HepG2 (cell line): ENCODE measurements at regions not wholly inside any gene's neighbourhood (a gene's known extent, or its start where the extent isn't known, plus 50 kb on each side); places are given as distances from the start of the nearest gene placed in this dataset.

ENCODE experiments used
- ATAC-seq: fragments of 200-7000 bp; cut with Tn5 transposase; 3 replicates; pipeline ENCODE4 v1.9.1; 2020; ENCODE audit warnings: mild to moderate bottlenecking, moderate library complexity
- BruUV-seq: library from RNA; stranded (reverse); fragments of 400-500 nt; replicated peaks from 2 replicates; lab custom pipeline; 2021; lab: Mats Ljungman, UMichigan
- CTCF ChIA-PET: fragments of 300-600 bp; formaldehyde crosslinking; extraction: SDS; loops from one replicate; lab custom pipeline; 2021; ENCODE audit warnings: low total read pairs, inconsistent platforms, low intra/inter-chr PET ratio; lab: Yijun Ruan, JAX
- POLR2A ChIA-PET: fragments of 350-600 bp; sonication (Branson Sonifier 250); formaldehyde crosslinking; loops from one replicate; lab custom pipeline; 2020; ENCODE audit warnings: antibody characterized with exemption, inconsistent platforms; lab: Yijun Ruan, JAX
- DNase-seq: peaks from one replicate; pipeline ENCODE4 v3.0.0-alpha.2; 2015; ENCODE audit warnings: low spot score
- FAIRE-seq: peaks from 3 replicates; lab custom pipeline; 2011; peaks lifted over from hg19 to GRCh38; lab: Jason Lieb, UNC
- H2AFZ ChIP-seq: one replicate; pipeline ENCODE4 v1.6.1; 2011; ENCODE audit warnings: low read length, inconsistent platforms
- H3K27ac ChIP-seq: fragments of 300-600 bp; 3 replicates; pipeline ENCODE4 v1.8.0; 2011; ENCODE audit warnings: mixed run types, mild to moderate bottlenecking, mixed read lengths, low read length, inconsistent platforms; ENCODE audit not compliant: insufficient read depth; ENCODE audit errors: extremely low read length
- H3K27me3 ChIP-seq, 2 experiments: fragments of 200-600 bp in 1 of 2; 2 replicates in 1 of 2; 3 replicates in 1 of 2; pipeline versions ENCODE4 v1.6.0 to v1.8.0; 2011; ENCODE audit warnings: low read length in 2 of 2, mild to moderate bottlenecking in 2 of 2, moderate library complexity in 2 of 2, inconsistent platforms in 1 of 2; ENCODE audit not compliant: insufficient read depth in 2 of 2, control insufficient read depth in 1 of 2
- H3K36me3 ChIP-seq, 2 experiments: fragments of 200-600 bp in 1 of 2; replicated peaks in 1 of 2; 2 replicates in 1 of 2; 3 replicates in 1 of 2; pipeline versions ENCODE4 v1.5.1 to v1.8.0; 2011; ENCODE audit warnings: low read length in 2 of 2, inconsistent platforms in 1 of 2; ENCODE audit not compliant: insufficient read depth in 2 of 2, control insufficient read depth in 1 of 2
- H3K4me1 ChIP-seq: 2 replicates; pipeline ENCODE4 v1.5.1; 2012; ENCODE audit warnings: low read length, inconsistent platforms; ENCODE audit not compliant: insufficient read depth
- H3K4me2 ChIP-seq: 2 replicates; pipeline ENCODE4 v1.6.0; 2011; ENCODE audit warnings: low read depth, low read length, inconsistent platforms
- H3K4me3 ChIP-seq, 3 experiments: fragments of 200-600 bp in 1 of 3; sonication (generic), shearing (Covaris generic) in 1 of 3; replicated peaks in 1 of 3; 2 replicates each; pipeline ENCODE4 v1.5.1; 2011 to 2016; ENCODE audit warnings: low read length in 3 of 3, inconsistent platforms in 2 of 3, low read depth in 2 of 3, mild to moderate bottlenecking in 2 of 3, control low read depth in 1 of 3, mixed read lengths in 1 of 3; ENCODE audit not compliant: insufficient read depth in 1 of 3
- H3K79me2 ChIP-seq: one replicate; pipeline ENCODE4 v1.6.1; 2011; ENCODE audit warnings: low read length, inconsistent platforms; ENCODE audit not compliant: insufficient read depth
- H3K9ac ChIP-seq: 2 replicates; pipeline ENCODE4 v1.6.0; 2011; ENCODE audit warnings: mild to moderate bottlenecking, low read depth, low read length, inconsistent platforms; ENCODE audit not compliant: insufficient read depth
- H3K9me3 ChIP-seq: 2 replicates; pipeline ENCODE4 v1.5.1; 2012; ENCODE audit warnings: mild to moderate bottlenecking, low read length
- H4K20me1 ChIP-seq: 2 replicates; pipeline ENCODE4 v1.6.0; 2011; ENCODE audit warnings: inconsistent platforms, mild to moderate bottlenecking, low read length, moderate library complexity; ENCODE audit not compliant: insufficient read depth
- REST ChIP-seq, 2 experiments: IDR thresholded peaks; 2 replicates each; pipeline ENCODE4 v1.6.1; 2011 to 2012; ENCODE audit warnings: low read length in 2 of 2, borderline replicate concordance in 1 of 2, low read depth in 1 of 2, mild to moderate bottlenecking in 1 of 2, moderate library complexity in 1 of 2
- ZBTB26 ChIP-seq: IDR thresholded peaks from 2 replicates; pipeline ENCODE4 v1.6.1; 2016; ENCODE audit warnings: missing compliant biosample characterization, missing genetic modification reagents, borderline replicate concordance
- WGBS: methylation state at CpG from one replicate; pipeline ENCODE4 v1.1.6; 2017; ENCODE audit warnings: low lambda C conversion rate; 5-methylcytosine and 5-hydroxymethylcytosine counted together
- in situ Hi-C: cut with HindIII; loops from 2 replicates; pipeline ENCODE4 v1.10.0; 2017; ENCODE audit warnings: low pct_unique_long_range_greater_than_20kb; ENCODE audit not compliant: extremely low pct_ligation_motif_present
- intact Hi-C: fragments of 100-400 bp; cut with micrococcal nuclease; formaldehyde crosslinking; loops from one replicate; pipeline ENCODE4 v1.10.0; 2022; ENCODE audit not compliant: unreplicated experiment
- TF ChIP-seq, protein P1 (sequence below): sonication (generic); formaldehyde crosslinking; IDR thresholded peaks from 2 replicates; pipeline ENCODE4 v1.5.1; 2020; ENCODE audit warnings: missing genetic modification reagents, mild to moderate bottlenecking, borderline replicate concordance
- TF ChIP-seq, protein P2 (sequence below): sonication (generic); formaldehyde crosslinking; IDR thresholded peaks from 2 replicates; pipeline ENCODE4 v1.4.0; 2020; ENCODE audit warnings: missing genetic modification reagents

DNA sequence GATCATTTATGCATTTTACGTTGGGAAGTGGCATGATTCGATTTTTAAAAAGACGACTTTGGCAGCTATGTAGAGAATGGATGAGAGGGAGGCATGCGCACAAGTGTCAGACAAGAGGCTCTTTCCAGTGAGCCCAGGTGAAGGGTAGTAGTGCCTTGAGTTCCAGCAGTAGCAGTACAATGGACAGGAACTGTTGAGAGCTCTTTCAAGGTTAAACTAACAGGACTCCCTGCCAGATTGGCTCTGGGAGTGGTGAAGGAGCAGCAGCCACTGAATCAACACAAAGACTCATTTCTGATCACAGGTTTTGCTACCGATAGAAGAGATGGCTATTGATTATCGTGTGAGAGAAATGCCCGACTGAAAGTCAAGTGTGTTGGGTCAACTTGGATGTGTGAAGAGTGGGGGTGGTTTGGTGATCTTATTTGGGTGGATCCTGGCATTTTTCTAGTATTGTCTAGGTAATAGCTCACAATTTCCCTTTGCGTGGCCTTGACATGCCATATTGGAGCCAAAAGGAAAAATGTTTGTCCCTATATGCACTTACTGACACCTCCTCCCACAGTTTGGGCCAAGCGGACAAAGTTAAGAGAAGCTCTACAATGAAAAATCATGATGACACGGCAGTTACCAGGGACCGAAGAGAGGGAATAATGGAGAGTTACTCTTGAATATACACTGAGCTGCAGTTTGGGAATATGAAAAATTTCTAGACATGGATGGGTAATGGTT is 81.6 kb upstream of the MDFIC2 start:
- WGBS = 32% methylated on average over 11 of the region's 11 CpGs
- no peak for FAIRE-seq
- H3K4me1 ChIP-seq = no peaks in the 10 kb centered on the region
- H2AFZ ChIP-seq = no peak overlapping the region
- H3K9ac ChIP-seq = no peak overlapping the region
- H3K4me2 ChIP-seq = no peak overlapping the region
- H3K79me2 ChIP-seq = no peaks in the 10 kb centered on the region
- no peak for TF ChIP-seq REST (IDR thresholded peaks at IDR 0.05; ENCODE audit: borderline replicate concordance in 1 of 2, low read depth in 1 of 2, low read length in 2 of 2)
- no peak for TF ChIP-seq ZBTB26 (CRISPR knock-in tag)
- TF ChIP-seq, protein P1, sequence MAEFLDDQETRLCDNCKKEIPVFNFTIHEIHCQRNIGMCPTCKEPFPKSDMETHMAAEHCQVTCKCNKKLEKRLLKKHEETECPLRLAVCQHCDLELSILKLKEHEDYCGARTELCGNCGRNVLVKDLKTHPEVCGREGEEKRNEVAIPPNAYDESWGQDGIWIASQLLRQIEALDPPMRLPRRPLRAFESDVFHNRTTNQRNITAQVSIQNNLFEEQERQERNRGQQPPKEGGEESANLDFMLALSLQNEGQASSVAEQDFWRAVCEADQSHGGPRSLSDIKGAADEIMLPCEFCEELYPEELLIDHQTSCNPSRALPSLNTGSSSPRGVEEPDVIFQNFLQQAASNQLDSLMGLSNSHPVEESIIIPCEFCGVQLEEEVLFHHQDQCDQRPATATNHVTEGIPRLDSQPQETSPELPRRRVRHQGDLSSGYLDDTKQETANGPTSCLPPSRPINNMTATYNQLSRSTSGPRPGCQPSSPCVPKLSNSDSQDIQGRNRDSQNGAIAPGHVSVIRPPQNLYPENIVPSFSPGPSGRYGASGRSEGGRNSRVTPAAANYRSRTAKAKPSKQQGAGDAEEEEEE (CRISPR knock-in tag) = no peak
- TF ChIP-seq, protein P2, sequence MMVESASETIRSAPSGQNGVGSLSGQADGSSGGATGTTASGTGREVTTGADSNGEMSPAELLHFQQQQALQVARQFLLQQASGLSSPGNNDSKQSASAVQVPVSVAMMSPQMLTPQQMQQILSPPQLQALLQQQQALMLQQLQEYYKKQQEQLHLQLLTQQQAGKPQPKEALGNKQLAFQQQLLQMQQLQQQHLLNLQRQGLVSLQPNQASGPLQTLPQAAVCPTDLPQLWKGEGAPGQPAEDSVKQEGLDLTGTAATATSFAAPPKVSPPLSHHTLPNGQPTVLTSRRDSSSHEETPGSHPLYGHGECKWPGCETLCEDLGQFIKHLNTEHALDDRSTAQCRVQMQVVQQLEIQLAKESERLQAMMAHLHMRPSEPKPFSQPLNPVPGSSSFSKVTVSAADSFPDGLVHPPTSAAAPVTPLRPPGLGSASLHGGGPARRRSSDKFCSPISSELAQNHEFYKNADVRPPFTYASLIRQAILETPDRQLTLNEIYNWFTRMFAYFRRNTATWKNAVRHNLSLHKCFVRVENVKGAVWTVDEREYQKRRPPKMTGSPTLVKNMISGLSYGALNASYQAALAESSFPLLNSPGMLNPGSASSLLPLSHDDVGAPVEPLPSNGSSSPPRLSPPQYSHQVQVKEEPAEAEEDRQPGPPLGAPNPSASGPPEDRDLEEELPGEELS = no peak
- H3K4me3 ChIP-seq = no peak overlapping the region
- peak; percentile 71 for ATAC-seq
- no TSS peak for BruUV-seq
- H4K20me1 ChIP-seq = no peaks in the 10 kb centered on the region
- DNase-seq = peak; percentile 5
- in situ Hi-C loops (no loop called here), intact Hi-C loops (no loop called here)
- POLR2A ChIA-PET = no interaction called here
- CTCF ChIA-PET = no interaction called here
- no peaks in the 10 kb centered on the region for H3K36me3 ChIP-seq
- H3K27ac ChIP-seq = no peak overlapping the region
- H3K9me3 ChIP-seq = no peaks in the 10 kb centered on the region
- H3K27me3 ChIP-seq = no peaks in the 10 kb centered on the region
